H1 (cell line): ENCODE measurements at regions not wholly inside any gene's neighbourhood (a gene's known extent, or its start where the extent isn't known, plus 50 kb on each side); places are given as distances from the start of the nearest gene placed in this dataset.

ENCODE experiments used
- SIRT6 ChIP-seq: IDR thresholded peaks from one replicate; pipeline ENCODE4 v1.7.1; 2012; ENCODE audit warnings: low read length, inconsistent platforms
- SUZ12 ChIP-seq: fragments of 200-600 bp; sonication (generic); IDR thresholded peaks from 2 replicates; pipeline ENCODE4 v1.6.1; 2012; ENCODE audit warnings: mild to moderate bottlenecking, inconsistent platforms, low read length, moderate library complexity, mixed read lengths

- TF ChIP-seq SUZ12 (no peak), SIRT6 (no peak)
These were observed 50.1 kb downstream of the GCNT4 start (continued) for GRCh38 chr5:75002271-75002670.
